DMS 273 treated with DMSO at 0.1 percent for 48 hours (cell line): ENCODE measurements at regions not wholly inside any gene's neighbourhood (a gene's known extent, or its start where the extent isn't known, plus 50 kb on each side); places are given as distances from the start of the nearest gene placed in this dataset.
A peak's percentile ranks its signal among the peaks of the same experiment; 100 is the strongest.

ENCODE experiments used
- DNase-seq: peaks from one replicate; lab custom pipeline; 2025; lab: John Stamatoyannopoulos, UW

DNA sequence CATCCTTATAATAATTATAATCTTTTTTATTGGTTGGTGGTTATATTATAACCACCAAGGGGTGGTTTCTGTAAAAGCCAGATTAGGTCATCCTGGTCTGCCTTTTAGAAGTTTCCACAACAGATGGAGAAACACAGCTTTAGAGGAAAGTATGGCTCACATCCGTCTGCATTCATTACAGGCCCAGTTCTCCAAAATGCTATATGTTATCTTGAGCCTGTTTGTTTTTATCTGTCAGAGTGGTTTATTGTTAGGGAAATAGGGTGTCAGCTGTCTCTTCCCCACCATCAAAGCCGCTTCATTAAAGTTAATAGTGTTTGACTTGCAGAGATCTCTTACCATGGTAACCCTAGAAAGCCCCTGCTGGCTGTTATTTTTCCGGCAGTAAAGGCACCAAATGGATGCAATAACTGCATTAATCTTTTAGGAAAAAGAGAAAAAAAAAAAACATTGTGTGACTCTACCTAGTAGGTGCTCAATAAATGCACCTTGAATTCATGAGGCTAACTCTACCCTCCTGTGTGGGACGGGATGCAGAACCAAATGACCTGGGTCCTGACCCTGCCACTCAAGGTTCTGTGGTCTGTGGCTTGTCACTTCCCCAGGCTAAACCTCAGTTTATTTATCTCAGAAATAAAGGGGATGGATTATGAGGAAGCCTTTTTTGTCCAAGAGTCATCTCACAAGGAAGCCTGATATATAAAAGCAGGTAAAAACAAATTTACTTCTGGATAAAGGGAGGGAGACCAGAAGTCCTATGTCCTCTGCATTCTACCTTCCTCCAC lies 118.3 kb downstream of the WT1 start:
- peak; percentile 59 for DNase-seq

DNA sequence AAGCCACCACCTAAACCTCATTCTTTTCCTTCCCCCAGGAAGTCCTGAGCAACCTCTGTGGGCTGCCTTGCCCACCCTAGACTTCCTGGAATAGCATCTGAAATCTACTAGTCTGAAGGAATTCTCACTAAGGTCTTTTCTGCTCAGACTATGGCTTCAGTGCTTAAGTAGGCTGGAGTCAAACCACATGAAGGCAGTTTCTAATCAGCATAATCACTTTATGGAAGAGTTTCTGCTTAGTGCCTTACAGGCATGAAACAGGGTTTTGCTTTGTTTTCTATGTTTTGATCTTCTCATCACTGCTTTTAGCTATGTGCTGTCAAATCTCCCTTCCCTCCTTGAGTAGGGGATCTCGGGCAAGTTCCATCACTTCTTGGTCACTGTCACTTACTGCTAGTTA lies 117.7 kb downstream of the WT1 start:
- no peak for DNase-seq

DNA sequence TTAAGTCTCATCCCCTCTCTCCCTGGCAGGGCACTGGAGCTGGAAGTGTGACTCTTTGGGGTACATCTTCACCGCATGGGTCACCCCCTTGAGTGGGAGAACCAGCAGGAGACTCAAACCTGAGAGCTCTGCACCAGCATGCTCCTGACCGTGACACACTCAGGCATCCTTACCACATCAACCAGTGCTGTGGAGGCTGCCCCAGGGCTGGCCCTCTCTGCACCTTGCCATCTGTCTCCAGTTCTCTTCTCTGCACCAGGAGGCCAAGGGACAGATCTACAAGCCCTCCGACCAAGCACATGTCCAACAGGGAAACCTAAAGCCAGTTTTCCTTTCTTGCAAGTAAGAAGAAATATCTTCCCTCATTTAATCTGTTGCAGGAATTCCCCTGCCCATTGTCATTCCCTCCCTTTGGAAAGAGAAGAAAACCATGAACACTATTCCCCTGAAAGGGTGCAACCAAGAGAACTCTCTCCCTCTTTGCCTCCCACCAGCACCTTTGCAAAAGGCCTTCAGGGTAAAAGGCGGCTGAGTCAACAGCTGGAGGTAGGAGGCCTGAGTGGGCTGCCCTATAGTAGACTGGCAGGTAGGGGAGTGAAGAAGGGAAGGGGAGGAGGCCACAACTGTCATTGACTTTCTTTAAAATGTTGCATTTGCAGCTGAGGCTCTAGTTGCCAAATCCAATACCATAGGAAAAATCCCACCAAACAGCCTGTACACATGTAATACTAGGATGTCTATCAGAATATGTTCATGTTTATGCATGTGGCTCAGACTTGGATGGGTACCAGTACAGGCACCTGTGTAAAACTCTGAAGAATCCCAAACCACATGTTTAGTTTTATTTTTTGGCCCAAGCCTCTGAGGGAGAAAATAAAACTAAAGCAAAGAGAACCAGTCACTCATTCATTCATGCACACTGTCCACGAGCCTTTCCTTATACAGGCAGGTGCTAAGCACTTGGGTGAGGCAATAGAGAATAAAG lies 117.0 kb downstream of the WT1 start:
- no peak for DNase-seq

DNA sequence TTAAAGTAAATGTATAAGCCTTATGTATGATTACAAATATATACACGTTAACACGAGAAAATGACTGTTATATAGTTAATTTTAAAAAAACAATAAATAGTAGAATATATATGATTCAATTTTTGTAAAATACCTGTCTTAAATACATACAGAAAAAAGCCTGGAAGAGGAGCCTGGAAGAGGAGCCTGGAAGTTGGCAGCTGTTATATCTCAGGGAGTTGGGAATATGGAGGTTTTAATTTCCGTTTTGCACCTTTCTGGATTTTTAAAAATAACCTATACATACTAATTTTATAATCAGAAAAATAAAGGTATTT lies 111.6 kb downstream of the WT1 start:
- no peak for DNase-seq

DNA sequence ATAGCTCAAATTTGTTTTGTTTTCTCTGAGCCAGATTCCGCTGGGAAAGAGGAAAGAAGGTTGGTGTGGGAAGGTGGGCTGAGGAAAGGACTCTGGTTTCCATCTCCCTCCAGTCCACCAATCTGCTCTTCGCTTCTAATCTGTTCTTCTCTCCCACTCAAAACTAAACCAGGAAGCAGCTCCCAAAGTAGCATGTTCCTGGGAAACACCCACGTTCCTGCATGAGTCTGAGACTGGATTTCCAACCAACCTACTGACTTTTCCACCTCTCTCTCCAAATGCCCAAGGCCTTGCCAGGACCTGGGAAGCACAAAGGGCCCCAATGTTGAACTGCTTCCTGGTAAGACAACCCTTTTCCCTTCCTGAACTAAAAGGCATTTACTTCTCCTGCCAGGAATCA lies 110.2 kb downstream of the WT1 start:
- no peak for DNase-seq

DNA sequence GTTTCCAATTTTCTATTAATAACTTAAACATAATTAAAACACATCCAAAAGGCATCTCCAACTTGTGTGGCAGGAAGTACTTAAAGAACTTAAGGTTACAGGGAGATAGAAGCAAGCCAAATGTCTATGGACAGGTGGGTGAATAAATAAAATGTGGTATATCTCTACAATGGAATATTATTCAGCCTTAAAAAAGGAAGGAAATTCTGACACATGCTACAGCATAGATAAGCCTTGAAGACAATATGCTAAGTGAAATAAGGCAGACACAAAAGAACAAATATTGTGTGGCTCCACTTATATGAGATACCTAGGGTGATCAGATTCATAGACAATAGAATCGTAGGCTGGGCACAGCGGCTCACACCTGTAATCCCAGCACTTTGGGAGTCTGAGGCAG lies 109.6 kb downstream of the WT1 start:
- DNase-seq, result no peak

DNA sequence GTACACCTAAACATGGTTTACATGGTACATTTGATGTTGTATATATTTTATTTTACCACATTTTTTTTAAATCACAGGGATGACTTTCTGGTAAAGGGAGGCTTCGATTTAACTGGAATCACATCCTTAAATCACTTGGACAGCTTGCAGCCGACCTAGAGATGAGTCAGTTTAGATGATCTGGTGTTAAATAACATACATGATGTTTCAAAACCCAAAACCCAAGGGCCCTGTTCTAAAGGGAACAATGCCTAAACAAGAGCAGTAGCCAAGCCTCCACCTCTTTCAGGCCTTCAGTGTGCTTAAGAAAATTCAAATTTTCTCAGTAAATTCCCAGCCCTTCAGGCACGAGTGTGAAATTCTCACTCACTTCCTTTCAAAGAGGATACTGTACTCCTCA lies 108.8 kb downstream of the WT1 start:
- DNase-seq, result no peak

DNA sequence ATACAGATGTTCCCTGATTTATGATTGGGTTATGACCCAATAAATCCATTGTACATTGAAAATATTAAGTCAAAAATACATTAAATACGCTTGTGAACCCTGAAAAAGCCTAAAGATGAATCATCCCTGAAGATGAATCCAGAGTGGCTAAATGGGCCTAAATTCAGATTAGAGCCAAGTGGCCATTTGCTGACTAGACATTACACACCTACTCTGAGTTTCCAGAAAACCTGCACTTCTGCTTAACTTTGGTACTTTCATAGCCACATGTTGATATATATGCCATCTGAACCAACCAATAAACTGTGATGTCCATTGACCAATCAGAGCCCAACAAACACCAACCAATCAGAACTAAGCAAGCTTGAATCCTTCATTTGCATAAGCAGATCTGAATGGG lies 106.9 kb downstream of the WT1 start:
- DNase-seq, result no peak

DNA sequence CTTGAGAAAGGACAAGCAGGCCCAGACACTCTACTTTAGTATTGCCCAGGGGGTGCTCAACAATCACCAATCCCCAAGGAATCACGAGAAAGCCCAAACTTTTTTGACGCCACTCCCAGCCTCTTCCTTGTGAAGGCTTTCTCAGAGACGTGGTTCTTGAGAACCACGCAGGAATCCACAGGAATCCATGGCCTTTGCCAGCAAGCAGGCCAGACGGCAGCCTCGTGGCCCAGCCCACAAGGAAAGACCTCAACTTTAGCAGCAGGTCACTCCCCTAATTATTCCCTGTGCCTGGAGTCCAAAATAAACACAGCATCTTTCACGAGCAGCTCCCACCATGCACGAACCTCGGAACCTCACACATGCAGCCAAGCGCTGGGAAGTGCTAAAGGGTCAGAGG lies 104.2 kb downstream of the WT1 start:
- no peak for DNase-seq

DNA sequence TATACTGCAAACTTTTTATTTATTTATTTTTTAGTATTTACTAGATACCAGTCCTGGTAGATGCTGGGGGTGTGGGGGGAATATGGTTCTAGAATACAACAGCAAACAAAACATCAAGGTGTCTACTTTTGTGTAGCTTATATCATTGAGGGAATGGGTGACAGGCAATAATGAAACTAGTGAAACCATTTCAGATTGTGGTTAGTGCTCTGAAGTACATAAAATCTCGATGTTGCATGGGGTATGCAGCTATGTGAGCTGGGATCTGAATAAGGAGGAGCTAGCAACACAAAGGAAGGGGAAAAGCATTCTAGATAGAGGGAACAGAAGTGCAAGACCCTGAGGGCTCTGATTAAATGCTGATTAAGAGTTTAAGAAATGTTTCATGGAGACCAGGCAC lies 103.5 kb downstream of the WT1 start:
- no peak for DNase-seq

DNA sequence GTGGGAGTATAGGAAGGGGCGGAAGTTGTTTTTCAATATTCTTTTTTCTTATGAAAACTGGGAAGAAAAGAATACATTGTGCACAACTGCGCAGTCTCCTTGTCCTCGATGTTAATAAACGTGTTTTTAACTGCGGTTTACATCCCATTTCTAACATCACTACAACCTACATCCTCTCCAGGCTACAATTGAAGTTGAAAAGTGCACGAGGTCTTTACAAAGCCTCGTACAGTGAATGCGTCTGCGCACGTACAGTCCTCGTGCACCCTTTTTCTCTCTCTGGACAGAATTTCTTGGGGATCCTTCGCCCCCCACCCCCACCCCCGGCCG lies 102.4 kb downstream of the WT1 start:
- DNase-seq, result no peak

DNA sequence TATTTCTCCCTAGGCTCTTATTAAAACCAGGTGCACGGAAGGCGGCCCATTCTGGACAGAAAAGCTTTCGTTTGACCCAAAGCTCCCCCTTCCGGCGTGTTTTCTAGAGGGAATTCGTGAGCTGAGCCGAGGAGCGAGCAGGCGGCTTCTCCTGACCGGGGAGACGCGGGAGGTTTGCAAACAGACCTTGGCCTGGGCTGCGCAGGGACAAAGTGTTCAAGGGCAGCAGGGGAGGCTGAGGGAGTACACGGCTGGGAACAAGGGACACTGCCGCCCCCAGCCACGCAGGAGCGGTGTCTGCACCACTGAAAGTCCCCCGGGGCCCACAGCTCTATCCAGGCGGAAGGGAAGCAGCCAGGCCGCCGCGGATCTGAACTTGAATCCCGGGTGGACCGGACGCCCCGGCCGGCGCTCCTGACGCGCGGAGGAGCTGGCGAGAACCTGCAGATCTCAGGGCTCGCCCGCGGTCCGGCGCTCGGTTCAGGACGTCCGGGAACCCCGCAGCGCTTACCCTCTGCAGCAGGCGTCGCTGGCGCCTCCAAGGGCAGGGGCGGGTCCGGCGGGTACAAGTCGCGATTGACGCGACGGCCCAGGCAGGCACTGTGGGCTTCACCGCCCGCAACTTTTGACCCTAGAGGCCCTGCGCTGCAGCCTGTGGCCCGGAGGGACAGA lies 101.9 kb downstream of the WT1 start:
- no peak for DNase-seq

DNA sequence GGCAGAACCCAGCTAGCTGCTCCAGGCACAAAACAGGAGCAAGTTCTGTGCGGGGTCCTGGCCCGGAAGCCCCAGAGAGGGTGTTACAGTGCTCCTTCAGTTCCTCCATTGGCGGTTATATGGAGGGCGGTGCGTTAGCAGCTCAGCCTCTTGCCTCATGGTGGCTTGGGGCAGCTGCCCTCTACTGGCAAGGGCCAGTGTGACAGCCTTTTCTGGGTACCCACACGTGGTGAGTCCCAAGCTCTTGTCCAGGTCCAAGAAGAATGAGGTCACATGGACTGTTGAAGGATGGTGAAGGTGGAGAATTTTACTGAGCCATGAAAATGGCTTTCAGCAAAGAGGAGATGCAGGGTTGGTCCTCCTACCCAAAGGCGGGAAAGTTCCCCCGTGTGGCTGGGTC lies 100.5 kb downstream of the WT1 start:
- DNase-seq, result no peak
